Amygdala (tissue), 56 donors: ENCODE measurements at regions not wholly inside any gene's neighbourhood (a gene's known extent, or its start where the extent isn't known, plus 50 kb on each side); places are given as distances from the start of the nearest gene placed in this dataset.
"Not testable (repeated sequence)": the region's sequence is repeated elsewhere in the genome, so short reads cannot be mapped to it uniquely, and the experiment has no call there.

Experiments
- DNase-seq, 56 donors: peaks; one replicate each; lab custom pipeline; 2025; lab: John Stamatoyannopoulos, UW

GRCh38 chr7:156327916-156328315, 312.7 kb upstream of the RNF32 start:
- no peak for DNase-seq

- no peak for DNase-seq
Observed at GRCh38 chr7:156327474-156327873, 313.1 kb upstream of the RNF32 start.

GRCh38 chr7:156324201-156324600, 316.4 kb upstream of the RNF32 start:
- no peak for DNase-seq

GRCh38 chr7:156321430-156321829, 319.1 kb upstream of the RNF32 start:
- not testable (repeated sequence) for DNase-seq

- DNase-seq: no peak
Observed at GRCh38 chr7:156318926-156319325, 321.6 kb upstream of the RNF32 start.

- no peak for DNase-seq
Observed at GRCh38 chr7:156318426-156318825, 322.1 kb upstream of the RNF32 start.

- peak in 48 of 56 donors; percentile 1 to 76 (median 32) for DNase-seq
Observed at GRCh38 chr7:156309016-156309620, 331.5 kb upstream of the RNF32 start.

- DNase-seq: no peak
Observed at GRCh38 chr7:156307193-156307592, 333.4 kb upstream of the RNF32 start.

GRCh38 chr7:156305351-156305750, 335.2 kb upstream of the RNF32 start:
- no peak for DNase-seq

GRCh38 chr7:156282816-156283215, 357.8 kb upstream of the RNF32 start:
- DNase-seq: no peak

- no peak for DNase-seq
Observed at GRCh38 chr7:156279635-156280034, 360.9 kb upstream of the RNF32 start.

GRCh38 chr7:156275292-156275691, 365.3 kb upstream of the RNF32 start:
- no peak for DNase-seq

- DNase-seq: no peak
Observed at GRCh38 chr7:156274557-156274956, 366.0 kb upstream of the RNF32 start.

GRCh38 chr7:156261581-156261980, 379.0 kb upstream of the RNF32 start:
- DNase-seq: no peak

- DNase-seq: no peak
Observed at GRCh38 chr7:156257904-156258303, 382.7 kb upstream of the RNF32 start.

- DNase-seq: no peak
Observed at GRCh38 chr7:156255635-156256034, 384.9 kb upstream of the RNF32 start.

- DNase-seq: no peak
Observed at GRCh38 chr7:156251861-156252260, 388.7 kb upstream of the RNF32 start.

- DNase-seq: no peak
Observed at GRCh38 chr7:156240532-156240931, 400.0 kb upstream of the RNF32 start.

GRCh38 chr7:156238366-156239133, 402.0 kb upstream of the RNF32 start:
- DNase-seq: no peak

GRCh38 chr7:156237614-156238013, 403.0 kb upstream of the RNF32 start:
- DNase-seq: no peak

- no peak for DNase-seq
Observed at GRCh38 chr7:156236936-156237599, 403.5 kb upstream of the RNF32 start.
